Fibroblast of skin of left biceps (primary cell): ENCODE measurements at regions not wholly inside any gene's neighbourhood (a gene's known extent, or its start where the extent isn't known, plus 50 kb on each side); places are given as distances from the start of the nearest gene placed in this dataset.
"Not testable (repeated sequence)": the region's sequence is repeated elsewhere in the genome, so short reads cannot be mapped to it uniquely, and the experiment has no call there.

ENCODE experiments used
- DNase-seq, 2 experiments: peaks; one replicate each; pipeline ENCODE4 v3.0.0-alpha.2; 2013; ENCODE audit warnings: low read depth in 2 of 2

- DNase-seq = not testable (repeated sequence)
Observed at GRCh38 chr5:2151301-2151888, 268.7 kb upstream of the IRX4 start.

DNA sequence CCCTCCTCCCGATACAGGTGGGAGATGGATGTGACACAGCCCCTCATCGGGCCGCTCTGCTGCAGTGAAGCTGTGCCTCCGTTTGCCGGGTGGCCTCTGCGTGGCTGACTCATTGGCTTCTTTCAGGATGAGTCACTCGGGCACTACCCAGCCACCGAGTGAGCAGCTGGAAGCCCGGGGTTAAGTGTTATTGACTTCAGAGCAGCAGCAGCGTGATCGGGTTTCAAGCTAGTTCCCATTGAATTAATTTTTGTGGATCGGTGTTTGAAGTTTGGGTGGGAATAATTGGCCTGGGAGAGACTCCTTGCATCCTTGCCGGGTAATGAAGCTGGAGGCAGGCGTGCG lies 266.4 kb upstream of the IRX4 start:
- DNase-seq = no peak

DNA sequence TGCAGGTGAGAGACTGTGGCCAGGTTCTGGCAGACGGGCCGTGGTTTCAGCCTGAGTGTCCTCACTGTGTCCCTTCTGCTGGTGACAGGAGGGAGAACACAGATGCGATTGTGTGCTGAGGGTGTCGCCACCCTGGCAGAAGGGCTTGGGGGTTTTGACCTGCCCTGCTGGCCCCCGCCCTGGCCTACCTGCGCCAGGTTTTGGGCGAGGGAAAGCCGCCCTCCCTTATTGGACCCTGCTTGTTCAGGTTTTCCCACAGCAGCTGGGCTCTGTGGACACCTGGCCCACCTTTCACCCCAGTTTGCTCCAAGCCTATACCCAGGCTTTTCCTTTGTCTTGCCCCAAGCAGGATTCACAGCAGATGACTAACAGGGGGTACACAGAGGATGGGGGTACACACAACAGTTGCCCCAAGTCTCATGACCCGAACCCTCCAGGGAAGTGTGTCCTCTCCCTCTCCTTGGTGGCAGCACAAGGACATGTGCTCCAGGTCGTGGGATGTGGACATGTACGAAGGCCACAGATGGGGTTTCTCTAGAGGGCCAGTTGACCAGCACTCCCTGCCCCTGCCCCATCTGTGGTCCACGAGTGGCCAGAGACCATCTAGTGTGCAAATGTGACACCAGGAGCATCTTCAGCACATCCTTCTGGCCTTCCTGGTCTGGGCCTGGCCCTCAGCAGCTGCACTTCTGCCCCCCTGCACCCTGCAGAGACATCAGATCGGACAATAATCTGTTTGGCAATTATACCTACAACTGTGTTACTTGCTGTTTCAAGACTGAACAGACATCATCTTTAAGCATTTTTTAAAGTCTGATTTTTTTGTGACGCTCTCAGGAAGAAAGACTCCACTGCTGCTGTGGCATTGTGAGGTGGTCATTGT lies 265.8 kb upstream of the IRX4 start:
- no peak for DNase-seq

DNA sequence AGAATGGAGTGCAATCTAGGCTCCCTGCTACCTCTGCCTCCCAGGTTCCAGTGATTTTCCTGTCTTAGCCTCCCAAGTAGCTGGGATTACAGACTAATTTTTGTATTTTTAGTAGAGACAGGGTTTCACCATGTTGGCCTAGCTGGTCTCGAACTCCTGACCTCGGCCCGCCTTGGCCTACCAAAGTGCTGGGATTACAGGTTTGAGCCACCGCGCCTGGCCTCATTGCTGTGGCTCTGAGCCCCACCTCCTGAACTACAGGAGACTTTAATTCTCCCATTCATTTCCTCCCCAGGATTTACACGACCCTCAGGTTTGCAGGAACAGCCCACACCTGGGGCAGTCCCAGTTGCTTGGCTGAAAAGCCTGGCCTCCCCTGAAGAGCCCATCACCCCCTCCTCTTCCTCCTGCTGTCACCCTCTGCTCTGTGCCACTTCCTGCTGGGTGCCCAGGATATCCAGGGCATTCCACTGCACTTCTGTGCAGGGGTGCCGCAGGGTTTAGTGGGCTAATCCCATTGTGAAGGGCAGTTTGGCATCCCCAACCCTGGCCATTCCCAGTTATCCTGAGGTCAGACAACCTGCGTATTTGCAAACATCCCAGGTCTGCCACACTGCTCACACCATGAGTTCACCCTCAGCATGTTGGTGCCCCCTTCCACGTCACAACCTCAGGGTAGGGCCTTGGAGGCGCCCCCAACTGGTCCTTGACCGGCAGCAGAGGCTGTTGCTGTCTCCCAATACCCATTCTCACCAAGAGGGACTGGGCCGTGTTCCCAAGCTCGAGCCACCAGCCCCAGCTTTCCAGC lies 265.0 kb upstream of the IRX4 start:
- no peak for DNase-seq

- no peak for DNase-seq
Observed at GRCh38 chr5:2143646-2144353, 261.1 kb upstream of the IRX4 start.

GRCh38 chr5:2143088-2143487 lies 260.4 kb upstream of the IRX4 start:
- no peak for DNase-seq

- DNase-seq = no peak
Observed at GRCh38 chr5:2142456-2142954, 259.8 kb upstream of the IRX4 start.

DNA sequence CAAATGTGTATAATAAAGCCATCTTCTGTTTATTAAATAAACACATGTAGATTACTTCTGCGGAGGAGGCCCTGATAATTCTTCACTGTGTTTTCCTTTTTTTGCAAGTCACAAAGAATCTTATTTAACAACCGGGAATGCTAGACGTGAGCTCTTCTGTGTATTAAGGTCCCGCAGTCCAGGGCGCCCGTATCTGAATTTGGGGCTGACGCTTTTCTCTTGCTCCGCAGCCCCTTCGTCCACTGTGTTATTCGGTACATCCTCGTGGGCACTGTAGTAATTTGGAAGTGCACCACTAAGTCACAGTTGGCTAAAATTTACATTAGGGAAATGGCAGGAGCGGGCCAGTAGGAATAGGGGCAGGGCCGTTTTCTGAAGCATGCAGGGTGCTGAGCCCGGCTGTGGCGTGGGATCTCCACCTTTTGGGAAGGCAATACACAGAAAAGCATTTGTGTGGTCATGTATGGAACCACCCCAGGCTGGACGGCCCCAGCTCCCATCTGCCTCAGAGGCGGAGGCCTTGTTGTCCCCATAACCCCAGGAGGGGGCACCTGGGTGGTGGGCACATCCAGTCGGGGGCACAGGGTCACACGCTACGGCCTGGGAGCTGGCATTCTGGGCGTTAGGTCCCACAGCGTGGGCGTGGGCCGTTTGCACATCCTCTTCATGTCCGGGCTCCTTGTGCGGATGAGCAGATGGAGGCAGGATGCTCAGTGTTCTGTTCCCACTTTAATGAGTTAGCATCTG lies 258.7 kb upstream of the IRX4 start:
- DNase-seq = no peak

- DNase-seq = no peak
Observed at GRCh38 chr5:2140501-2141175, 257.9 kb upstream of the IRX4 start.

- no peak for DNase-seq
Observed at GRCh38 chr5:2139478-2139877, 256.8 kb upstream of the IRX4 start.

- DNase-seq = no peak
Observed at GRCh38 chr5:2138896-2139295, 256.2 kb upstream of the IRX4 start.

GRCh38 chr5:2137444-2138050 lies 254.8 kb upstream of the IRX4 start:
- DNase-seq = no peak

DNA sequence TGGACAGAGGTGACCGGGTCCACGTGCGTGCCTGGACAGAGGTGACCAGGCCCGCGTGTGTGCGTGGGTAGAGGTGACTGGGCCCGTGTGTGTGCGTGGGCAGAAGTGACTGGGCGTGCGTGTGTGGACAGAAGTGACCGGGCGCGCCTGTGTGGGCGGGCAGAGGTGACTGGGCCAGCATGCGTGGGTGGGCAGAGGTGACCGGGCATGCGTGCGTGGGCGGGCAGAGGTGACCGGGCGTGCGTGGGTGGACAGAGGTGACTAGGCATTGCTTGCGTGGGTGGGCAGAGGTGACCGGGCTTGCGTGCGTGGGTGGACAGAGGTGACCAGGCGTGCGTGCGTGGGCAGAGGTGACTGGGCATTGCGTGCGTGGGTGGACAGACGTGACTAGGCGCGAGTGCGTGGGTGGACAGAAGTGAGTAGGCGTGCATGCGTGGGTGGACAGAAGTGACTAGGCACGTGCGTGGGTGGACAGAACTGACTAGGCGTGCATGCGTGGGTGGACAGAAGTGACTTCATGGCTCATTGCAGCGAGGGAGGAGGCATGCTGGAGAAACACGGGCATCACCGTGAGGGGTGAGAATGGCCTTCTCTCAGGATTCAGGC lies 254.1 kb upstream of the IRX4 start:
- DNase-seq = no peak

DNA sequence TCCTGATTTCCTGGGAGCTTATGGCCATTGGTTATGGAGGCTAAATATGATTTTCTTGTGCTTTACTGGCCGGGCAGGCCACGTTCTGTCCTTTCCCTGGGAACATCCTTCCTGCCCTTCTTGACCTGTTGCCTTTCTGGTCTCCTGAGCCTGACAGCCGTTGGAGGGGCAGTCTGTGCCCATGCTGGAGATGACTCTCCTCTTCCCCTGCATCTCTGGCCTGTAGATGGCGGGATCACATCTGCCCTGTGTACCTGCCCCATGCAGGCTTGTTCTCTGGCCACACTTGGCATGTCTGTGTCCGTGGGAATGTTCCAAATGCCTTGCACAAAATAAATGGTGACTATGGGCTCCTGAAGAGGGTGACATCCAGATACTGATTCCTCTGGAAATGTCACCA lies 253.1 kb upstream of the IRX4 start:
- no peak for DNase-seq

GRCh38 chr5:2135354-2135753 lies 252.6 kb upstream of the IRX4 start:
- no peak for DNase-seq

DNA sequence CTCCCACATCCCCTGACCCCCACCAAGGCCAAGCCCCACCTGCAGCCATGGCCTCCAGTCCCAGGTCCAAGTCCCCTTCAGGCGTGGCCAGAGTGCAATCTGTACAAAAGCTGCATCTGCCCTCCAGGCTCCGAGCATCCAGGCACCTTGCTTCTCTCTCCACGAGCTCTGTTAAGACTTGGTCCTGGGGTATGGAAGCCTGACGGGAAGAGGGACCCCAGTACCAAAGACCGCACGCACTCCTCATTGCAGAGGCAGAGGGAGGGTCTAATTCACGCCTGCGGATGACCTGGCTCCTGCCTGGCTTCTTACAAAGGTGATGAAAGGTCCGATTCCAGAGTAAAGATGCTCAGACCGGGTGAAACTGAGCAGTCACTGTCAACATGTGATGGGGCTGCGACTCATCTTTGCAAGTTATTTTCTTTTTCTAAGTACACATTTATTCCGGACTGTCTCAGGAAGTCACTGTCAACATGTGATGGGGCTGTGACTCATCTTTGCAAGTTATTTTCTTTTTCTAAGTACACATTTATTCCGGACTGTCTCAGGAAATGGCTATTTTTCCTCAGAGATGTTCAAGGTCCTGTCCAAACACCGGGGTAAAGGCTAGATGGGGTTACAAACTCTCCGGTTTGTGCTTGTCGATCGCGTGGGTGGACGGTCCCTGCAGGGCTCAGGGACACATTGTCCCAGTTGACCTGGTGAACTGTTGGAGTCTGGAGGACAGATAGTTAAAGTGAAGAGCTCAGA lies 252.0 kb upstream of the IRX4 start:
- no peak for DNase-seq

DNA sequence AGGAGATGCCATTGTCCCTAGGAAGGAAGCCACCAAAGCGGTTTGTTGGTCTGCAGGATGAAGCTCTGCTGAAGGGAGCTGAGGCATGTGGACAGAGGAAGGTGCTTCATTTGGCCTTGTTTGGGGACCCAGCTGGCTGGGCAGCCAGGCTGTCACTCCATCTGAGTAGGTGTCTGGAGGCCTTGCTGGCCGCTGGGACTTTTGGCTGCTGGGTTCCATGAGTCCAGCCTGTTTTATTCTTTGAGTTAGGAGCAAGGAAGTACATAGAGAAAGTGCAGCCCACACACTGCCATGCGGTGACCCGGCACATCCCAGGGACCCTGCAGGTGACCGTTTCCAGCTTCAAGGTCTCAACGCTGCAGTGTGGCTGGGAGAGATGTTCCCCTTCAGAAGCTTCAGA lies 251.2 kb upstream of the IRX4 start:
- DNase-seq = no peak

DNA sequence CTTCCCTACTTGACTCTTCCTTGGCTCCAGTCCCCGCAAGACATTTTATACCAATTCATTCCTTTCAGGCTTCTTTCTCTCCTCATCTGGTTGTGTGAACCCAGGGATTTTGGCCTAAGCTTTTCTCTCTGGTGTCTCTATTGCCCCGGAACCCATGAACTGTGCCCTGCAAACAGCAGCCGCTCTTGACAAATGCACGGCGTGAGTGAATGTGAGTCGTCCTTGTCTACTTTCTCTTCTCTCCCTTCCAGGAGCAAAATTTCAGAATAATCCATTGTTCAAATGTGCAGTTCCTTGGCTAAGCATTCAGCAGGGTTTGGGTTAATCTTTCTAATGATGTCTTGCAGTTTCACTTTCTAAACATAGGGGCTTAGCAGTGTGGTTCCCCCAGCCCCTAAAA lies 250.4 kb upstream of the IRX4 start:
- no peak for DNase-seq

GRCh38 chr5:2132497-2132847 lies 249.7 kb upstream of the IRX4 start:
- no peak for DNase-seq
